K562 (cell line): ENCODE measurements at regions not wholly inside any gene's neighbourhood (a gene's known extent, or its start where the extent isn't known, plus 50 kb on each side); places are given as distances from the start of the nearest gene placed in this dataset.

Experiments
- CREB1 ChIP-seq, 2 experiments: sonication (generic) in 1 of 2; formaldehyde crosslinking in 1 of 2; IDR thresholded peaks; 2 replicates each; pipeline versions ENCODE4 v1.6.1 to v1.8.0; 2012 to 2022; ENCODE audit warnings: inconsistent platforms in 1 of 2, mild to moderate bottlenecking in 1 of 2, missing genetic modification reagents in 1 of 2, moderate library complexity in 1 of 2
- EP300 ChIP-seq: IDR thresholded peaks from 2 replicates; pipeline ENCODE4 v1.6.1; 2012; ENCODE audit warnings: low read length, improper control_type of control experiment
- FOXK2 ChIP-seq, 2 experiments: fragments of 450-650 bp; IDR thresholded peaks in 1 of 2; conservative IDR thresholded peaks in 1 of 2; 2 replicates each; pipeline ENCODE4 v1.6.1; 2016; ENCODE audit warnings: low read depth in 2 of 2, mild to moderate bottlenecking in 1 of 2
- RFX1 ChIP-seq: fragments of 450-650 bp; IDR thresholded peaks from 2 replicates; pipeline ENCODE4 v1.6.1; 2016; ENCODE audit warnings: mild to moderate bottlenecking, moderate library complexity
- ZNF174 ChIP-seq: fragments of 250-450 bp; sonication (Bioruptor Pico); IDR thresholded peaks from 2 replicates; pipeline ENCODE4 v1.4.0; 2020; ENCODE audit warnings: mild to moderate bottlenecking

GRCh38 chr1:9421533-9421873 is 117.8 kb upstream of the SLC25A33 start:
- TF ChIP-seq RFX1 (no peak), CREB1 (IDR thresholded peaks at IDR 0.05) (no peak), CREB1 (CRISPR knock-in tag; IDR thresholded peaks at IDR 0.05) (no peak), EP300 (no peak), FOXK2 (conservative IDR thresholded peaks at IDR 0.05 in 1 of 2, IDR thresholded peaks at IDR 0.05 in 1 of 2; ENCODE audit: low read depth in 2 of 2) (no peak), ZNF174 (CRISPR knock-in tag) (no peak)
